Endodermal cell (in vitro differentiated cells): ENCODE measurements at regions not wholly inside any gene's neighbourhood (a gene's known extent, or its start where the extent isn't known, plus 50 kb on each side); places are given as distances from the start of the nearest gene placed in this dataset.
"Not testable (repeated sequence)": the region's sequence is repeated elsewhere in the genome, so short reads cannot be mapped to it uniquely, and the experiment has no call there.

Source experiments
- DNase-seq: peaks from one replicate; pipeline ENCODE4 v3.0.0-alpha.2; 2017
- H3K27ac ChIP-seq: 2 replicates; pipeline ENCODE4 v1.5.1; 2013; ENCODE audit warnings: mild to moderate bottlenecking, low read depth, low read length, moderate library complexity
- H3K27me3 ChIP-seq: 2 replicates; pipeline ENCODE4 v1.6.1; 2013; ENCODE audit warnings: mild to moderate bottlenecking, low read length, moderate library complexity; ENCODE audit not compliant: insufficient read depth, control insufficient read depth, poor library complexity, severe bottlenecking
- H3K36me3 ChIP-seq: 2 replicates; pipeline ENCODE4 v1.7.0; 2013; ENCODE audit warnings: mild to moderate bottlenecking, low read length, moderate library complexity; ENCODE audit not compliant: control insufficient read depth, insufficient read depth
- H3K4me1 ChIP-seq: one replicate; pipeline ENCODE4 v1.7.0; 2013; ENCODE audit warnings: low read length; ENCODE audit not compliant: control insufficient read depth, insufficient read depth
- H3K4me3 ChIP-seq: 2 replicates; pipeline ENCODE4 v1.5.1; 2013; ENCODE audit warnings: mild to moderate bottlenecking, low read length, moderate library complexity
- H3K9ac ChIP-seq: 2 replicates; pipeline ENCODE4 v1.6.1; 2013; ENCODE audit warnings: mild to moderate bottlenecking, low read length, moderate library complexity; ENCODE audit not compliant: poor library complexity, severe bottlenecking; ENCODE audit errors: extremely low read depth
- H3K9me3 ChIP-seq: 2 replicates; pipeline ENCODE4 v1.6.1; 2013; ENCODE audit warnings: mild to moderate bottlenecking, low read length, moderate library complexity; ENCODE audit not compliant: control insufficient read depth
- H3K27ac Mint-ChIP-seq: 2 replicates; pipeline ENCODE4 v1.8.0; 2020; ENCODE audit warnings: mixed read lengths
- H3K27me3 Mint-ChIP-seq: 2 replicates; pipeline ENCODE4 v1.8.0; 2021; ENCODE audit warnings: mild to moderate bottlenecking, mixed read lengths; ENCODE audit not compliant: insufficient read depth
- H3K36me3 Mint-ChIP-seq: 2 replicates; pipeline ENCODE4 v1.8.0; 2020; ENCODE audit warnings: low read depth, mixed read lengths
- H3K4me1 Mint-ChIP-seq: 2 replicates; pipeline ENCODE4 v1.8.0; 2020; ENCODE audit warnings: mixed read lengths
- H3K4me3 Mint-ChIP-seq: 2 replicates; pipeline ENCODE4 v1.8.0; 2020; ENCODE audit warnings: mild to moderate bottlenecking, moderate library complexity, mixed read lengths
- H3K9me3 Mint-ChIP-seq: 2 replicates; pipeline ENCODE4 v1.8.0; 2020; ENCODE audit warnings: mild to moderate bottlenecking, mixed read lengths
- CTCF ChIP-seq: fragments of 200-600 bp; sonication (generic); conservative IDR thresholded peaks from 2 replicates; pipeline ENCODE4 v1.5.0; 2021; ENCODE audit warnings: antibody characterized with exemption, mild to moderate bottlenecking
- WGBS, 2 experiments: methylation state at CpG; one replicate each; pipeline versions ENCODE4 v1.1.5 to v1.1.7; 2013; ENCODE audit warnings: missing lambda C conversion rate in 2 of 2, mixed read lengths in 1 of 2; ENCODE audit not compliant: insufficient coverage in 1 of 2, insufficient read length in 1 of 2; 5-methylcytosine and 5-hydroxymethylcytosine counted together

GRCh38 chr17:5772017-5772416 lies 187.7 kb upstream of the NLRP1 start:
- H3K4me3 ChIP-seq, H3K27ac Mint-ChIP-seq, H3K9ac ChIP-seq, H3K27me3 ChIP-seq, H3K4me1 Mint-ChIP-seq, H3K36me3 Mint-ChIP-seq, H3K36me3 ChIP-seq, H3K4me1 ChIP-seq, DNase-seq, H3K27ac ChIP-seq, H3K4me3 Mint-ChIP-seq, H3K9me3 ChIP-seq: not testable (repeated sequence)
- Mint-ChIP-seq H3K27me3 (peaks cover 31% of the 10 kb centered on the region), H3K9me3 (peaks cover 12% of the 10 kb centered on the region)
- WGBS, 2 experiments, result 87 to 90% methylated on average over 9 to 11 of the region's 11 CpGs

- H3K4me3 ChIP-seq, result no peak overlapping the region
- no peak for TF ChIP-seq CTCF
- DNase-seq, result no peak
- Mint-ChIP-seq H3K27ac (no peak overlapping the region), H3K9me3 (peaks cover 12% of the 10 kb centered on the region), H3K4me1 (no peaks in the 10 kb centered on the region), H3K4me3 (no peak overlapping the region), H3K27me3 (peaks cover 28% of the 10 kb centered on the region), H3K36me3 (no peaks in the 10 kb centered on the region)
- H3K36me3 ChIP-seq, result no peaks in the 10 kb centered on the region
- H3K27me3 ChIP-seq, result no peaks in the 10 kb centered on the region
- WGBS, 2 experiments, result 86 to 91% methylated on average over 12 to 13 of the region's 13 CpGs
- H3K9me3 ChIP-seq, result no peaks in the 10 kb centered on the region
- H3K27ac ChIP-seq, result no peak overlapping the region
- no peak overlapping the region for H3K9ac ChIP-seq
- H3K4me1 ChIP-seq, result no peaks in the 10 kb centered on the region
Observed at GRCh38 chr17:5772720-5773119, 188.4 kb upstream of the NLRP1 start.

GRCh38 chr17:5773816-5774360 lies 189.6 kb upstream of the NLRP1 start:
- no peaks in the 10 kb centered on the region for H3K36me3 ChIP-seq
- Mint-ChIP-seq H3K9me3 (peaks cover 12% of the 10 kb centered on the region), H3K4me1 (no peaks in the 10 kb centered on the region), H3K27ac (no peak overlapping the region), H3K27me3 (peaks cover 24% of the 10 kb centered on the region), H3K36me3 (no peaks in the 10 kb centered on the region), H3K4me3 (no peak overlapping the region)
- no peak overlapping the region for H3K27ac ChIP-seq
- H3K27me3 ChIP-seq, result no peaks in the 10 kb centered on the region
- WGBS, 2 experiments, result 83 to 91% methylated on average over 5 to 7 of the region's 7 CpGs
- H3K9me3 ChIP-seq, result no peaks in the 10 kb centered on the region
- H3K4me1 ChIP-seq, result no peaks in the 10 kb centered on the region
- H3K4me3 ChIP-seq, result no peak overlapping the region
- H3K9ac ChIP-seq, result no peak overlapping the region
- no peak for DNase-seq
- TF ChIP-seq CTCF, result no peak

- H3K4me3 Mint-ChIP-seq, result no peak overlapping the region
Observed at GRCh38 chr17:5775098-5775497, 190.8 kb upstream of the NLRP1 start.

More at GRCh38 chr17:5775098-5775497, 190.8 kb upstream of the NLRP1 start:
- H3K27me3 ChIP-seq, result no peaks in the 10 kb centered on the region
- Mint-ChIP-seq H3K4me1 (no peaks in the 10 kb centered on the region), H3K27me3 (peaks cover 24% of the 10 kb centered on the region), H3K27ac (no peak overlapping the region), H3K9me3 (peaks cover 12% of the 10 kb centered on the region), H3K36me3 (no peaks in the 10 kb centered on the region)
- H3K4me1 ChIP-seq, result no peaks in the 10 kb centered on the region
- no peak overlapping the region for H3K9ac ChIP-seq
- no peak for TF ChIP-seq CTCF
- no peak overlapping the region for H3K27ac ChIP-seq
- WGBS, 2 experiments, result 75 to 82% methylated on average over 5 to 8 of the region's 8 CpGs
- H3K4me3 ChIP-seq, result no peak overlapping the region
- H3K36me3 ChIP-seq, result no peaks in the 10 kb centered on the region
- no peak for DNase-seq
- no peaks in the 10 kb centered on the region for H3K9me3 ChIP-seq
